Smooth muscle cell (in vitro differentiated cells): ENCODE measurements at regions not wholly inside any gene's neighbourhood (a gene's known extent, or its start where the extent isn't known, plus 50 kb on each side); places are given as distances from the start of the nearest gene placed in this dataset.
"Not testable (repeated sequence)": the region's sequence is repeated elsewhere in the genome, so short reads cannot be mapped to it uniquely, and the experiment has no call there.

Experiments used
- DNase-seq: peaks from one replicate; lab custom pipeline; 2025; ENCODE audit not compliant: unreplicated experiment; lab: John Stamatoyannopoulos, UW
- H2AFZ ChIP-seq: fragments of 200-600 bp; sonication (generic); 2 replicates; pipeline ENCODE4 v1.6.0; 2016; ENCODE audit warnings: antibody characterized with exemption, low read depth, mild to moderate bottlenecking
- H3F3A ChIP-seq: fragments of 200-600 bp; sonication (generic); 2 replicates; pipeline ENCODE4 v1.6.0; 2017; ENCODE audit warnings: antibody characterized with exemption, low read depth
- H3K27ac ChIP-seq: fragments of 200-600 bp; sonication (generic); 2 replicates; pipeline ENCODE4 v1.5.1; 2016; ENCODE audit warnings: low read depth, mild to moderate bottlenecking
- H3K27me3 ChIP-seq: fragments of 200-600 bp; sonication (generic); 2 replicates; pipeline ENCODE4 v1.6.1; 2016; ENCODE audit warnings: low read depth, mild to moderate bottlenecking
- H3K36me3 ChIP-seq: fragments of 200-600 bp; sonication (generic); 2 replicates; pipeline ENCODE4 v1.5.1; 2016; ENCODE audit warnings: low read depth
- H3K4me1 ChIP-seq: fragments of 200-600 bp; sonication (generic); 2 replicates; pipeline ENCODE4 v1.5.1; 2016; ENCODE audit warnings: low read depth
- H3K4me2 ChIP-seq: fragments of 200-600 bp; sonication (generic); 2 replicates; pipeline ENCODE4 v1.6.0; 2016; ENCODE audit warnings: mild to moderate bottlenecking
- H3K4me3 ChIP-seq: fragments of 200-600 bp; sonication (generic); 2 replicates; pipeline ENCODE4 v1.5.1; 2016; ENCODE audit warnings: mild to moderate bottlenecking
- H3K79me2 ChIP-seq: fragments of 200-600 bp; sonication (generic); 2 replicates; pipeline ENCODE4 v1.6.0; 2016; ENCODE audit warnings: low read depth, mild to moderate bottlenecking
- H3K9ac ChIP-seq: fragments of 200-600 bp; sonication (generic); 2 replicates; pipeline ENCODE4 v1.6.0; 2016; ENCODE audit warnings: low read depth
- H3K9me3 ChIP-seq: fragments of 200-600 bp; sonication (generic); replicated peaks from 2 replicates; pipeline ENCODE4 v1.5.1; 2016; ENCODE audit warnings: low read depth
- H4K20me1 ChIP-seq: fragments of 200-600 bp; sonication (generic); 2 replicates; pipeline ENCODE4 v1.6.0; 2016; ENCODE audit warnings: low read depth
- CTCF ChIP-seq: fragments of 200-600 bp; sonication (generic); IDR thresholded peaks from 2 replicates; pipeline ENCODE4 v1.5.1; 2017; ENCODE audit warnings: borderline replicate concordance, mild to moderate bottlenecking, antibody characterized with exemption; ENCODE audit not compliant: insufficient read depth, poor library complexity, severe bottlenecking
- WGBS: methylation state at CpG from one replicate; pipeline ENCODE4 v1.1.7; 2016; ENCODE audit warnings: low lambda C conversion rate; 5-methylcytosine and 5-hydroxymethylcytosine counted together

- Histone ChIP-seq H3K4me1 (no peaks in the 10 kb centered on the region), H3K9me3 (no peaks in the 10 kb centered on the region), H3K4me2 (no peak overlapping the region), H2AFZ (no peak overlapping the region), H3K27ac (no peak overlapping the region), H3K36me3 (no peaks in the 10 kb centered on the region), H3K79me2 (no peaks in the 10 kb centered on the region), H3K27me3 (no peaks in the 10 kb centered on the region), H3K9ac (no peak overlapping the region), H3F3A (peaks cover 5% of the 10 kb centered on the region), H4K20me1 (no peaks in the 10 kb centered on the region), H3K4me3 (no peak overlapping the region)
- 37% methylated on average over 5 of the region's 5 CpGs for WGBS
- TF ChIP-seq CTCF, result no peak
- no peak for DNase-seq
Measured at GRCh38 chr7:66430164-66430545, 198.5 kb upstream of the KCTD7 start.

GRCh38 chr7:66438703-66439405 lies 189.8 kb upstream of the KCTD7 start:
- not testable (repeated sequence) for H2AFZ ChIP-seq, H3K9me3 ChIP-seq, H3K27me3 ChIP-seq, H3K36me3 ChIP-seq, H4K20me1 ChIP-seq, H3F3A ChIP-seq, H3K4me1 ChIP-seq, DNase-seq, H3K9ac ChIP-seq, H3K79me2 ChIP-seq
- Histone ChIP-seq H3K4me3 (peak overlapping the region; percentile 38), H3K4me2 (peak overlapping the region; percentile 60), H3K27ac (peak overlapping the region; percentile 80)
- 60% methylated on average over 1 of the region's 1 CpG for WGBS

GRCh38 chr7:66442385-66442784 lies 186.3 kb upstream of the KCTD7 start:
- Histone ChIP-seq H3K9me3 (no peaks in the 10 kb centered on the region), H3K79me2 (no peaks in the 10 kb centered on the region), H3K4me3 (no peak overlapping the region), H3F3A (peaks cover 6% of the 10 kb centered on the region), H4K20me1 (no peaks in the 10 kb centered on the region), H3K27me3 (no peaks in the 10 kb centered on the region), H3K9ac (no peak overlapping the region), H3K4me1 (peaks cover 10% of the 10 kb centered on the region), H3K36me3 (no peaks in the 10 kb centered on the region), H3K27ac (no peak overlapping the region), H2AFZ (no peak overlapping the region), H3K4me2 (no peak overlapping the region)
- no peak for TF ChIP-seq CTCF
- 66% methylated on average over 4 of the region's 4 CpGs for WGBS
- DNase-seq, result no peak

GRCh38 chr7:66443946-66444345 lies 184.7 kb upstream of the KCTD7 start:
- Histone ChIP-seq H3K9ac (no peak overlapping the region), H3K79me2 (no peaks in the 10 kb centered on the region), H3K27me3 (no peaks in the 10 kb centered on the region), H3K4me2 (peak overlapping the region; percentile 39), H4K20me1 (no peaks in the 10 kb centered on the region), H3K4me3 (no peak overlapping the region), H2AFZ (no peak overlapping the region), H3K36me3 (no peaks in the 10 kb centered on the region), H3K27ac (no peak overlapping the region), H3F3A (no peaks in the 10 kb centered on the region), H3K9me3 (no peaks in the 10 kb centered on the region), H3K4me1 (peaks cover 7% of the 10 kb centered on the region)
- DNase-seq, result no peak
- TF ChIP-seq CTCF, result no peak

GRCh38 chr7:66447007-66447406 lies 181.7 kb upstream of the KCTD7 start:
- H3K4me3 ChIP-seq, H3K4me2 ChIP-seq, H3K9ac ChIP-seq, H2AFZ ChIP-seq, DNase-seq, H4K20me1 ChIP-seq, H3K36me3 ChIP-seq, H3K79me2 ChIP-seq, H3K9me3 ChIP-seq, H3K4me1 ChIP-seq, H3F3A ChIP-seq, H3K27me3 ChIP-seq: not testable (repeated sequence)
- 84% methylated on average over 2 of the region's 2 CpGs for WGBS
- peak overlapping the region; percentile 21 for H3K27ac ChIP-seq

- H3K9me3 ChIP-seq, DNase-seq, H3K4me2 ChIP-seq, H3K36me3 ChIP-seq, H3K9ac ChIP-seq, H3K27me3 ChIP-seq, H3K4me3 ChIP-seq, H3K27ac ChIP-seq, H4K20me1 ChIP-seq, H3K4me1 ChIP-seq, H3K79me2 ChIP-seq, H3F3A ChIP-seq, H2AFZ ChIP-seq: not testable (repeated sequence)
- WGBS, result 65% methylated on average over 2 of the region's 2 CpGs
Measured at GRCh38 chr7:66450814-66451213, 177.9 kb upstream of the KCTD7 start.
